ENCODE measurements at regions not wholly inside any gene's neighbourhood (a gene's known extent, or its start where the extent isn't known, plus 50 kb on each side); places are given as distances from the start of the nearest gene placed in this dataset.

GRCh38 chr1:183730886-183731573, 73.9 kb upstream of the RGL1 start:
- Histone ChIP-seq H3K36me3 (replicated peaks; ENCODE audit: insufficient read depth, low read length) (no peaks in the 10 kb centered on the region), H3F3A (ENCODE audit: insufficient read depth, low read length) (no peaks in the 10 kb centered on the region), H3K4me3 (ENCODE audit: low read length) (no peak overlapping the region), H3K79me2 (ENCODE audit: low read length) (no peaks in the 10 kb centered on the region), H4K20me1 (ENCODE audit: insufficient read depth, low read length) (no peaks in the 10 kb centered on the region), H3K27me3 (replicated peaks; ENCODE audit: insufficient read depth, low read length) (no peaks in the 10 kb centered on the region), H3K27ac (ENCODE audit: low read length) (no peak overlapping the region), H3K9me3 (replicated peaks; ENCODE audit: insufficient read depth, low read length) (no peaks in the 10 kb centered on the region), H3K9me2 (replicated peaks; ENCODE audit: insufficient read depth, low read length) (no peaks in the 10 kb centered on the region), H2AFZ (ENCODE audit: low read length) (peak overlapping the region; percentile 44; the same call in 1 of the 2 replicates), H3K9ac (ENCODE audit: low read length) (no peak overlapping the region), H3K4me2 (ENCODE audit: low read depth, low read length) (peak overlapping the region; percentile 14), H3K4me1 (ENCODE audit: low read length) (0 out of 2 replicates have a peak, but pooled peaks cover 8% of the 10 kb centered on the region)
- TF ChIP-seq EZH2phosphoT487 (IDR thresholded peaks at IDR 0.05; ENCODE audit: low read length): no peak
- TF ChIP-seq EZH2 (optimal IDR thresholded peaks at IDR 0.05; ENCODE audit: low read depth, low read length): no peak
- TF ChIP-seq CTCF (IDR thresholded peaks at IDR 0.05; ENCODE audit: low read length): no peak
- no peak for DNase-seq

GRCh38 chr1:183730107-183730724, 74.7 kb upstream of the RGL1 start:
- Histone ChIP-seq H2AFZ (ENCODE audit: low read length) (no peak overlapping the region), H3K4me1 (ENCODE audit: low read length) (0 out of 2 replicates have a peak, but pooled peaks cover 8% of the 10 kb centered on the region), H3F3A (ENCODE audit: insufficient read depth, low read length) (no peaks in the 10 kb centered on the region), H3K79me2 (ENCODE audit: low read length) (no peaks in the 10 kb centered on the region), H3K4me3 (ENCODE audit: low read length) (no peak overlapping the region), H3K27ac (ENCODE audit: low read length) (no peak overlapping the region), H3K9ac (ENCODE audit: low read length) (no peak overlapping the region), H3K9me2 (replicated peaks; ENCODE audit: insufficient read depth, low read length) (no peaks in the 10 kb centered on the region), H4K20me1 (ENCODE audit: insufficient read depth, low read length) (no peaks in the 10 kb centered on the region), H3K4me2 (ENCODE audit: low read depth, low read length) (no peak overlapping the region), H3K27me3 (replicated peaks; ENCODE audit: insufficient read depth, low read length) (no peaks in the 10 kb centered on the region), H3K36me3 (replicated peaks; ENCODE audit: insufficient read depth, low read length) (no peaks in the 10 kb centered on the region), H3K9me3 (replicated peaks; ENCODE audit: insufficient read depth, low read length) (no peaks in the 10 kb centered on the region)
- TF ChIP-seq EZH2phosphoT487 (IDR thresholded peaks at IDR 0.05; ENCODE audit: low read length) (no peak), CTCF (IDR thresholded peaks at IDR 0.05; ENCODE audit: low read length) (no peak), EZH2 (optimal IDR thresholded peaks at IDR 0.05; ENCODE audit: low read depth, low read length) (no peak)
- no peak for DNase-seq

- Histone ChIP-seq H3K9me3 (replicated peaks; ENCODE audit: insufficient read depth, low read length) (no peaks in the 10 kb centered on the region), H3K36me3 (replicated peaks; ENCODE audit: insufficient read depth, low read length) (no peaks in the 10 kb centered on the region), H3K27ac (ENCODE audit: low read length) (no peak overlapping the region), H3F3A (ENCODE audit: insufficient read depth, low read length) (no peaks in the 10 kb centered on the region), H3K9ac (ENCODE audit: low read length) (no peak overlapping the region), H2AFZ (ENCODE audit: low read length) (no peak overlapping the region), H3K4me1 (ENCODE audit: low read length) (0 out of 2 replicates have a peak, but pooled peaks cover 8% of the 10 kb centered on the region), H3K27me3 (replicated peaks; ENCODE audit: insufficient read depth, low read length) (no peaks in the 10 kb centered on the region), H3K4me3 (ENCODE audit: low read length) (no peak overlapping the region), H4K20me1 (ENCODE audit: insufficient read depth, low read length) (no peaks in the 10 kb centered on the region), H3K79me2 (ENCODE audit: low read length) (no peaks in the 10 kb centered on the region), H3K9me2 (replicated peaks; ENCODE audit: insufficient read depth, low read length) (no peaks in the 10 kb centered on the region), H3K4me2 (ENCODE audit: low read depth, low read length) (no peak overlapping the region)
- no peak for DNase-seq
- TF ChIP-seq EZH2phosphoT487 (IDR thresholded peaks at IDR 0.05; ENCODE audit: low read length) (no peak), CTCF (IDR thresholded peaks at IDR 0.05; ENCODE audit: low read length) (no peak), EZH2 (optimal IDR thresholded peaks at IDR 0.05; ENCODE audit: low read depth, low read length) (no peak)
These were observed 73.7 kb upstream of the APOBEC4 start for GRCh38 chr1:183726825-183727224.

All from MM.1S (cell line).